MM.1S (cell line): ENCODE measurements at regions not wholly inside any gene's neighbourhood (a gene's known extent, or its start where the extent isn't known, plus 50 kb on each side); places are given as distances from the start of the nearest gene placed in this dataset.

Source experiments
- DNase-seq: peaks from one replicate; pipeline ENCODE4 v3.0.0-alpha.2; 2015
- H2AFZ ChIP-seq: fragments of 300-600 bp; sonication (generic); 2 replicates; pipeline ENCODE4 v1.6.0; 2016; ENCODE audit warnings: antibody characterized with exemption, low read length
- H3F3A ChIP-seq: fragments of 300-600 bp; sonication (generic); 2 replicates; pipeline ENCODE4 v1.6.1; 2016; ENCODE audit warnings: mild to moderate bottlenecking, antibody characterized with exemption, low read length, moderate library complexity, mixed read lengths; ENCODE audit not compliant: insufficient read depth
- H3K27ac ChIP-seq: fragments of 300-600 bp; sonication (generic); 2 replicates; pipeline ENCODE4 v1.5.1; 2016; ENCODE audit warnings: mild to moderate bottlenecking, low read length
- H3K27me3 ChIP-seq: fragments of 300-600 bp; sonication (generic); replicated peaks from 2 replicates; pipeline ENCODE4 v1.6.0; 2016; ENCODE audit warnings: low read length; ENCODE audit not compliant: insufficient read depth
- H3K36me3 ChIP-seq: fragments of 300-600 bp; sonication (generic); replicated peaks from 2 replicates; pipeline ENCODE4 v1.6.1; 2016; ENCODE audit warnings: mild to moderate bottlenecking, low read length, mixed read lengths; ENCODE audit not compliant: insufficient read depth
- H3K4me1 ChIP-seq: fragments of 300-600 bp; sonication (generic); 2 replicates; pipeline ENCODE4 v1.6.1; 2016; ENCODE audit warnings: low read length, mixed read lengths
- H3K4me2 ChIP-seq: fragments of 300-600 bp; sonication (generic); 2 replicates; pipeline ENCODE4 v1.6.0; 2016; ENCODE audit warnings: low read depth, low read length
- H3K4me3 ChIP-seq: fragments of 300-600 bp; sonication (generic); 2 replicates; pipeline ENCODE4 v1.5.1; 2016; ENCODE audit warnings: low read length, mixed read lengths
- H3K79me2 ChIP-seq: fragments of 300-600 bp; sonication (generic); 2 replicates; pipeline ENCODE4 v1.6.1; 2016; ENCODE audit warnings: mixed run types, low read length, mixed read lengths
- H3K9ac ChIP-seq: fragments of 300-600 bp; sonication (generic); 2 replicates; pipeline ENCODE4 v1.6.1; 2016; ENCODE audit warnings: low read length, mixed read lengths
- H3K9me2 ChIP-seq: fragments of 300-600 bp; sonication (generic); replicated peaks from 2 replicates; pipeline ENCODE4 v1.6.1; 2016; ENCODE audit warnings: mild to moderate bottlenecking, low read length, mixed read lengths; ENCODE audit not compliant: insufficient read depth
- H3K9me3 ChIP-seq: fragments of 300-600 bp; sonication (generic); replicated peaks from 2 replicates; pipeline ENCODE4 v1.6.1; 2016; ENCODE audit warnings: mild to moderate bottlenecking, low read length, mixed read lengths; ENCODE audit not compliant: insufficient read depth
- H4K20me1 ChIP-seq: fragments of 300-600 bp; sonication (generic); 2 replicates; pipeline ENCODE4 v1.6.1; 2016; ENCODE audit warnings: mild to moderate bottlenecking, low read length, moderate library complexity, mixed read lengths; ENCODE audit not compliant: insufficient read depth
- CTCF ChIP-seq: fragments of 300-600 bp; sonication (generic); IDR thresholded peaks from 2 replicates; pipeline ENCODE4 v1.5.1; 2016; ENCODE audit warnings: antibody characterized with exemption, low read length, mixed read lengths
- EZH2 ChIP-seq: fragments of 300-600 bp; sonication (generic); optimal IDR thresholded peaks from 2 replicates; pipeline ENCODE3; 2017; ENCODE audit warnings: low read depth, mild to moderate bottlenecking, antibody characterized with exemption, low read length, mixed read lengths
- EZH2phosphoT487 ChIP-seq: fragments of 300-600 bp; sonication (generic); IDR thresholded peaks from 2 replicates; pipeline ENCODE4 v1.6.1; 2018; ENCODE audit warnings: antibody characterized with exemption, low read length

GRCh38 chr5:90227683-90228082 is 181.9 kb downstream of the CETN3 start:
- Histone ChIP-seq H3K27ac (no peak overlapping the region), H3K79me2 (no peaks in the 10 kb centered on the region), H3K9ac (no peak overlapping the region), H3K4me2 (no peak overlapping the region), H3K9me3 (no peaks in the 10 kb centered on the region), H4K20me1 (no peaks in the 10 kb centered on the region), H3K27me3 (no peaks in the 10 kb centered on the region), H3F3A (no peaks in the 10 kb centered on the region), H3K36me3 (no peaks in the 10 kb centered on the region), H2AFZ (no peak overlapping the region), H3K4me3 (no peak overlapping the region), H3K4me1 (no peaks in the 10 kb centered on the region), H3K9me2 (no peaks in the 10 kb centered on the region)
- TF ChIP-seq CTCF (no peak), EZH2phosphoT487 (no peak), EZH2 (no peak)
- DNase-seq, result no peak

- no peak overlapping the region for H3K4me3 ChIP-seq
- H2AFZ ChIP-seq, result no peak overlapping the region
- H3K27ac ChIP-seq, result no peak overlapping the region
- H3K27me3 ChIP-seq, result no peaks in the 10 kb centered on the region
- no peaks in the 10 kb centered on the region for H3F3A ChIP-seq
- H3K79me2 ChIP-seq, result no peaks in the 10 kb centered on the region
- H4K20me1 ChIP-seq, result no peaks in the 10 kb centered on the region
- no peaks in the 10 kb centered on the region for H3K9me3 ChIP-seq
- TF ChIP-seq CTCF (no peak), EZH2 (no peak), EZH2phosphoT487 (no peak)
- H3K4me2 ChIP-seq, result no peak overlapping the region
- DNase-seq, result no peak
- H3K9ac ChIP-seq, result no peak overlapping the region
- H3K4me1 ChIP-seq, result no peaks in the 10 kb centered on the region
- H3K36me3 ChIP-seq, result no peaks in the 10 kb centered on the region
- H3K9me2 ChIP-seq, result no peaks in the 10 kb centered on the region
These were observed 183.0 kb downstream of the CETN3 start for GRCh38 chr5:90226433-90227099.

- no peaks in the 10 kb centered on the region for H3K27me3 ChIP-seq
- no peak for TF ChIP-seq EZH2
- no peak overlapping the region for H3K9ac ChIP-seq
- DNase-seq, result no peak
- no peaks in the 10 kb centered on the region for H3K9me2 ChIP-seq
- no peaks in the 10 kb centered on the region for H4K20me1 ChIP-seq
- H3K79me2 ChIP-seq, result no peaks in the 10 kb centered on the region
- H3K4me2 ChIP-seq, result no peak overlapping the region
- H3K4me3 ChIP-seq, result no peak overlapping the region
- H3K4me1 ChIP-seq, result no peaks in the 10 kb centered on the region
- H3K36me3 ChIP-seq, result no peaks in the 10 kb centered on the region
- H3K27ac ChIP-seq, result no peak overlapping the region
- H3K9me3 ChIP-seq, result no peaks in the 10 kb centered on the region
- H3F3A ChIP-seq, result no peaks in the 10 kb centered on the region
- no peak overlapping the region for H2AFZ ChIP-seq
These were observed 185.2 kb downstream of the CETN3 start for GRCh38 chr5:90224342-90224741.

GRCh38 chr5:90223756-90224155 is 185.8 kb downstream of the CETN3 start:
- Histone ChIP-seq H3K79me2 (no peaks in the 10 kb centered on the region), H3K4me3 (no peak overlapping the region), H3K9me3 (no peaks in the 10 kb centered on the region), H4K20me1 (no peaks in the 10 kb centered on the region), H3K27ac (no peak overlapping the region), H3K4me1 (no peaks in the 10 kb centered on the region), H3K27me3 (no peaks in the 10 kb centered on the region), H3F3A (no peaks in the 10 kb centered on the region), H3K36me3 (no peaks in the 10 kb centered on the region), H3K9me2 (no peaks in the 10 kb centered on the region), H2AFZ (no peak overlapping the region), H3K9ac (no peak overlapping the region), H3K4me2 (no peak overlapping the region)
- no peak for DNase-seq
- TF ChIP-seq EZH2phosphoT487 (no peak), EZH2 (no peak), CTCF (no peak)
